Stimulated activated CD4-positive, alpha-beta T cell treated with anti-CD3 and anti-CD28 coated beads, Interleukin-2, amount 100 ng/mL, for 24 hours (primary cell): ENCODE measurements at regions not wholly inside any gene's neighbourhood (a gene's known extent, or its start where the extent isn't known, plus 50 kb on each side); places are given as distances from the start of the nearest gene placed in this dataset.

ENCODE experiments used
- DNase-seq, 2 donors: peaks; one replicate each; pipeline ENCODE4 v3.0.0-alpha.2; 2020

DNA sequence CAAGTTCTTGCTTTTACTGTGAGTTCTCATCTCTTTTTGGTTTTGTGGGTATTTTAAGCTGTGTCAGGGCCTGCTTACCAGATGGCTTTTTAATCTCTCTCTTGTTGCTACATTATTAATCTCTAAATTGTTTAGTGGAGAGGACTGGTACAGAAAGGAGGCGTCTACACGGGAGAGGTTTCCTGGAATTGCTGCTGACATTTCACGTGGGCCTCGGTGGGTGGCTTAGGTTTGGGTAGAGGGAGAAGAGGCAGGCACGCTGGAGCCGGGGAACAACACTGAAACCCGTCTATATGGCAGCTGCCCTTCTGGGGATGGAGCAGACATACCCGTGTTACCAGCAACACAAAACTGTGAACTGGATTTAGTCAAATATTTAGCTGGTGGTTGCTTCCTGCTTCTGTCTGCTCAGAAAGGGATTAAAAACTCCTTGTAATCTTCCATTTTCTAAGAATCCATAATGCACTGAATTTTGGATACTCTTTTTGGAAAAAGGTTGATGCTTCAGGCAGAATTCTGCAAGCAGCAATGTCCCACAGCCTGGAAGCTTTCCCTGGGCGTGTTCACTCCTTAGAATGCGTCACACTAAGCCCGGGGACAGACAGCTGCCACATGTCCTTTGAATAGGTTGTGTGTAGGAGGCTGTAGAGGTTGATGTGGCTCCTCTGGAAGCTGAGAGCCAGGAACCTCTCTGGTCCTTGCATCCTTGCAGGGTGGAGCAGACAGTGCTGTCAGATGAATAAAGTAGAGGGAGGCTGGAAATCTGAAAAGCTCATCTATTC, 199.8 kb upstream of the GATB start:
- DNase-seq = no peak

- no peak for DNase-seq
Measured at GRCh38 chr4:151957153-151957552, 196.3 kb upstream of the GATB start.

GRCh38 chr4:151955721-151956380, 195.0 kb upstream of the GATB start:
- DNase-seq = no peak

DNA sequence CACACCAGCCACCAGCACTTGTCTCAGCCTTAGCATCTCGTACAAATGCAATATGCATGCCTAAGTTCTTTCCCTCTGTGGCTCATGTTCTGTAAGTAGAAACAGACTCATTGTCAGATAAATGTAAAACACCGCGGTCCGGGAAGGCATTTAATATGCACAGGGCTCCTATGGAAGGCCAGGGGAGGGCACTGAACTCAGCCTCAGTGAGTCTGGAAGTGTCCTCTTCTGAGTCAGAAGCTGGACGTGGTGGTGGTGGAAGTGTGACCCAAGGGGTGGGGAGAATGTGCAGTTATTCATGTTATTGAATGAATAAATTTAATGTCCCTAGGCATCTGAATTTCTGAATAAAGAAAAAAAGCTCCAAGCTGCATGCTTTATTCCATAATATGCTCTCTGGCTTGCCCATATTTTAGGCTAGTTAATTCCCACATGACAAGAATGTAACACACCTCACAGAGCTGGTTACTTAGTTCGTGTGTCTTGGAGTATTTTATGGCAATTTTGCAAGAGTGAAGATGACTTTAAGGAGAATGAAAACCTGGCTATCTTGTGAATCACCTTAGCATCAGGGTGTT, 193.1 kb upstream of the GATB start:
- DNase-seq = no peak

GRCh38 chr4:151953312-151953711, 192.5 kb upstream of the GATB start:
- no peak for DNase-seq

DNA sequence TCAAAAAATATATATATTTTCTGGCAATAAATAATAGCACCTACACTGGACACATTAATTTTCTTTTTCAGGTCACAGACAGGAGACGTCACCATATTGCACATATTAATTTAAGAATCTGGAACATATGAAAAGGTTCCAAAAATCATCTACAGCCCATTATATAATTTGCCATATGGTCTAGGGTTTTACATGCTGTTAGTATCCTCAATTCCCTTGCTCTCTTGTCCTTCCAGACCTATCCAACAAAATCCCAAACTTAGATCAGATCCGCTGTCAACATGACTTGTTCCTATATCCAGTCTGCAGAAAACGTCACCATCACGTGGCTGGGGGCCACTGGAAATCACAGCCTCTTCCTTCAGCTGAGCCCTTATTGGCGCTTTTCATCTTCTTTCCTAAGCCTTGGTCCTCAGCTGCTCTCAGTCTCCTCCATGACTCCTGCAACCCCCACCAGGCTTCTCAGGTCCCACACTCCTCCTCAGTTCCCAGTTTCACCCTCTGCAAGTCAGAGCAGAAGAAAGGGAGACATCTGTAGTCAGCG, 192.0 kb upstream of the GATB start:
- DNase-seq = no peak

GRCh38 chr4:151952137-151952536, 191.3 kb upstream of the GATB start:
- no peak for DNase-seq

DNA sequence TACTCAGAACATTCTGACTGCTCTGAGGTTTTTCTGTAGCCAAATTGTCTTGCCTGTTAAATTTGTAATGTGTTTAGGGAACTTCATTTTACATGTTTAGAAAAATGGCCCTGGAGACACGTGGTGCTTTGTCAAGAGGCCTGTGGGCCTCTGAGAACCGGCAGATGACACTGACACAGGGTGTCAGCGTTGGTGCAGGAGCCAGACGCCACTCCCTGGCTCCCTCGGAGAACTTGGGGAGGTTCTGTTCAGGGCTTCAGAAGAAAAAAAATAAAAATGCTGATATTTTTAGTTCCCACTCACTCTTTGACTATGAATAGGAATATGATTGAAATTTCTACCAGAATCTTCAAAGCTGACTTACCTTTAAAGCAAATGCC, 190.9 kb upstream of the GATB start:
- DNase-seq = no peak

- DNase-seq = no peak
Measured at GRCh38 chr4:151950993-151951670, 190.3 kb upstream of the GATB start.

- DNase-seq = no peak
Measured at GRCh38 chr4:151948351-151949016, 187.7 kb upstream of the GATB start.

GRCh38 chr4:151946718-151947117, 185.9 kb upstream of the GATB start:
- no peak for DNase-seq

GRCh38 chr4:151942971-151943370, 182.2 kb upstream of the GATB start:
- DNase-seq = no peak

GRCh38 chr4:151940926-151941617, 180.3 kb upstream of the GATB start:
- no peak for DNase-seq

- no peak for DNase-seq
Measured at GRCh38 chr4:151940291-151940690, 179.5 kb upstream of the GATB start.

DNA sequence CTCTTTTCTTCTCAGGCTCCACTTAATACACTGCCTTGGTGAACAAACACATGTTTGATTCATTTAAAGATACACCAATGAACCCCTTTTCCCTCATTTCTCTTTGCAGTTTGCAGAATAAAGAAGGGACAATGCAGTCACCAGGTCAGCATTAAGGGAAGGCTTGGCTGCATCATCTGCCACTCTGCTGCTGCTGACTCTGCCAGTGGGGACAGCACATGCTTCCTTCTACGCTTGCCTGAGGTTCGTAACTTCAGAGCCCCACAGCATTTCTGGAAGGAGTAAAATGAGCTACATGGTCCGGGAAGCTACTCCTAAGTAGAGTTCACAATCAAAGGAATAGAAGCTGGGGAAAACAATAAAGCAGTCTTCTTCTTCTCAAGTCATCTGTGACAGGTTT, 178.9 kb upstream of the GATB start:
- no peak for DNase-seq

- DNase-seq = no peak
Measured at GRCh38 chr4:151935411-151935810, 174.6 kb upstream of the GATB start.

DNA sequence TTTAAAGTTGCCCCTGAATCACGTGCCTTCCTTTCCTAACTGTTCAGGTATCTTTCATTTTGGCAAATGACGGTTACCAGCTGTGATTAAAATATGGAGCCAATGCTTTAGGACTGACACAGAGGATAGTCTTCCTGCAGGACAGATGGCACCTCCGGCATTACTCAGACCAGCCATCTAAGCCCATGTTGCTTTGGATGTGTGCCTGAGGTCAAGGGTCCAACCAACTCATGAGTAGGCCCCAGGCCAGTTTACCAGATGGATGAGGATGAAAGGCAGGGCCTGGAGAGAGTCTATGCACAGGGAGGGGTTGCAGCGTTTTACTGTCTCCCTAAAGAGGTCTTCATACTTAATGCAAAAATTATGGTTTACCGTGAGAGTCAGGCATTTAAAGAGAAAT, 174.0 kb upstream of the GATB start:
- no peak for DNase-seq

- peak in 1 of 2 donors; percentile 8 for DNase-seq
Measured at GRCh38 chr4:151933122-151933827, 172.5 kb upstream of the GATB start.

DNA sequence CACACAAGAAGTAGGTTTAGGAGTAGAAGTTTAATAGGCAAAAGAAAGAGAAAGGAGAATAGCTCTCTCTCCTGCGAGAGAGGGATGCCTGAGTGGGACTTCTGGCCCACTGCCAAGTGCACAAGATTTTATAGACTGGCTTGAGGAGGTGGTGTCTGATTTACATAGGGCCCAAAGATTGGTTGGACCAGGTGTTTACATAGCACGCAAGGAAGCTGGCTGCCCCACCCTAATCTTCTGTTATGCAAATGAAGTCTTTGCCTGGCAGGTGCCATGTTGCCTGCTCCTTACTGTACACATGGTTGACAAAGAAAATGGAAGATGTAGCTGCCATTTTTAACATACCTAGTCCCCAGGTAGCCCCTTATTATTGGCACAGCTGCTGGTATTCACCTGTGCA, 170.8 kb upstream of the GATB start:
- DNase-seq = no peak

DNA sequence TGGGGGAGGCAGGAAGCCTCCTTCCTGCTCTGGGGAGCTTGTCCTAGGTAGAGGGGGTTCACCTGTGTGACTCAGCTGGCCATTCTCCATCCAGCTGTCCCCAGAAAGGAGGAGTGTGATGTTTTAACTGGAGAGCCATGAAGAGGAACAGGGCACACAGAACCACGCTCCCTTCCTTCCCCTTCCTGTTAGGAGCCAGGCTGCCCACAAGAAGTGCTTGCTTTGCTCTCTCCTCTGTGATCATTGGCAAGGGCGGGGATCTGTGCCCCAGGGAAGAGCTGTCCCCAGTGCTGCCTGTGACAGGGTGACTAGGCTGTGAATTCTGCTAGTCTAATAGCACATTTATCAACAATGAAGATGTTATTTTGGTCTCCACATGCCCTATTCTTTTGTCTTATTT, 169.6 kb upstream of the GATB start:
- no peak for DNase-seq

GRCh38 chr4:151928112-151928511, 167.3 kb upstream of the GATB start:
- no peak for DNase-seq

- no peak for DNase-seq
Measured at GRCh38 chr4:151922811-151923210, 162.0 kb upstream of the GATB start.
